ENCODE measurements at regions not wholly inside any gene's neighbourhood (a gene's known extent, or its start where the extent isn't known, plus 50 kb on each side); places are given as distances from the start of the nearest gene placed in this dataset.

GRCh38 chr10:50990568-50991455 is 83.5 kb upstream of the PRKG1 start:
- peak; percentile 32 for DNase-seq (ENCODE audit: low spot score)
- TF ChIP-seq, protein P1, sequence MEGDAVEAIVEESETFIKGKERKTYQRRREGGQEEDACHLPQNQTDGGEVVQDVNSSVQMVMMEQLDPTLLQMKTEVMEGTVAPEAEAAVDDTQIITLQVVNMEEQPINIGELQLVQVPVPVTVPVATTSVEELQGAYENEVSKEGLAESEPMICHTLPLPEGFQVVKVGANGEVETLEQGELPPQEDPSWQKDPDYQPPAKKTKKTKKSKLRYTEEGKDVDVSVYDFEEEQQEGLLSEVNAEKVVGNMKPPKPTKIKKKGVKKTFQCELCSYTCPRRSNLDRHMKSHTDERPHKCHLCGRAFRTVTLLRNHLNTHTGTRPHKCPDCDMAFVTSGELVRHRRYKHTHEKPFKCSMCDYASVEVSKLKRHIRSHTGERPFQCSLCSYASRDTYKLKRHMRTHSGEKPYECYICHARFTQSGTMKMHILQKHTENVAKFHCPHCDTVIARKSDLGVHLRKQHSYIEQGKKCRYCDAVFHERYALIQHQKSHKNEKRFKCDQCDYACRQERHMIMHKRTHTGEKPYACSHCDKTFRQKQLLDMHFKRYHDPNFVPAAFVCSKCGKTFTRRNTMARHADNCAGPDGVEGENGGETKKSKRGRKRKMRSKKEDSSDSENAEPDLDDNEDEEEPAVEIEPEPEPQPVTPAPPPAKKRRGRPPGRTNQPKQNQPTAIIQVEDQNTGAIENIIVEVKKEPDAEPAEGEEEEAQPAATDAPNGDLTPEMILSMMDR (IDR thresholded peaks at IDR 0.05; ENCODE audit: extremely low read depth, missing control alignments) = no peak

DNA sequence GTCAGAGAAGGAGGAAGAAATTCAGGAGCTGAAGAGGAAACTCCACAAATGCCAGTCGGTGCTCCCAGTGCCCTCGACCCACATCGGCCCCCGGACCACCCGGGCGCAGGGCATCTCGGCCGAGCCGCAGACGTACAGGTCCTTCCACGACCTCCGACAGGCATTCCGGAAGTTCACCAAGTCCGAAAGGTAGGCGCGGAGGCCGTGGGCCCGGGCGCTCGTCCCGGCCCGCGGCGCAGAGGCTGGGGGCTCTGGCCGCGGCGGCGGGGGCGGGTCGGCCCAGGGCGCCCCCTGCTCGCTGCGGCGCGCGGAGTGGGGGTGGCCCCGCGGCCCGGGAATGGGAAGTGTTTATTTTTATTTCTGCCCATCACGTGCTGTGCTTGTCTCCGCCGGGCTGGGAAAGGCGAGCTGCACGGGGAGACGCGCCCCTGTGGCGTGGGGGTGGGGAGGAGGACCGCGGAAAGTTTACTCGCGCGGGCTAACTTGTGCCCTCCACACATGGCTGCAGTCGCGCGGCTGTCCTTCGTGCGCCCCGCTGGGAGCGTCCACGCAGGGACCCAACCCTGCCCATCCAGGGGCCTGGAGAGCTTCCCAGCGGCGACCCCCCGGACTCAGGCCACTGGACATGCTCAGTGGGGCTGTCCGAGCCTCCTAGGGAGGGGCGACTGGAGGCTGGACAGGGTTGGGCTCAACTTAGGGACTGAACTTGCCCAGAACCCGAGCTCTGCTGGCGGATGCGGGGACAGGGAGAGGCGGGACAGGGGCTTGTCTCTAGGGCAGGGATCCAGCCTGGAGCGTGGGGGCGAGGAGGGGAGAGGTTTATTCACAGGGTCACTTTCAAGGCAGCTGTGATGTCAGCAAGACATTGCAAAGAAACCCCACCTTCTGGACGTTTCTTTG is 82.6 kb upstream of the PRKG1 start:
- peak; percentile 39 for DNase-seq (ENCODE audit: low spot score)
- TF ChIP-seq, protein P1 (IDR thresholded peaks at IDR 0.05; ENCODE audit: extremely low read depth, missing control alignments) = no peak

GRCh38 chr10:50992356-50992901 is 81.9 kb upstream of the PRKG1 start:
- DNase-seq (ENCODE audit: low spot score) = no peak
- TF ChIP-seq, protein P1 (IDR thresholded peaks at IDR 0.05; ENCODE audit: extremely low read depth, missing control alignments) = no peak

DNA sequence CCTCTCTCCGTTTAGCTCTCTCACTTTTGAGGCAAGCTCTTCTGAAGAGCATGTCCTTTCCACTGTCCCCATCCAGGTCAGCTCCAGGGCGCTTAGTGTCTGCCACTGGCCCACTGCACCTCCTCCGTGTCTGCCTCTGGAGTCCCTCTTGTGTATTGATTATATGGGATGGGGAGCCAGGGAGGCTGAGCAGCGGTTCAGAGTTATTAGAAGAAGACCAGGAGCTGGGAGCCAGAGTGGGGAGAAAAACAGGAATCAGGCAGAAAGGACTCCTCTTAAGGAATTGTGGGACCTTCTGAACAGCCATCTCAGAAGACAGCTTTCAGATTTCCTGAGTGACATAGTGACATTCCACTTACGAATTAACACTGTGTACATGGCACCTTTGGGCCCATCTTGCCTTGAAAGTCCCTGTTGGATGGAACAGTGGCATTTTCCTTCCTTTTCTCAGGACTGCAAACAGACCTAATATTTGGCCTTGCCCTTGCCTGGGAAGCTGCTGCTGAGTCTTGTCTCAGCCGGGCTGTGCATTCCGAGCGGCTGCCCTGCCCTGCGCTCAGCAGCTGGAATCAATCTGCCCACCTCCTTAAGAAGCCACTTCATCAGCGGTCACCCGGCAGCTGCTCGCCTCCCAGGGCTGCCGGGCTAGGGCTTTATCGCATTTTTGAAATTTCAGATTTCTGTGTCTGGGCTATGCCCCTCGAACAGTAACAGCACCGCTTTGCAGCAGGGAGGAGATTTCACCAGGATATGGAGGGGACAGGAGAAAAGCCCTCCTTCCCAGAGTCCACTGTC is 81.1 kb upstream of the PRKG1 start:
- no peak for DNase-seq (ENCODE audit: low spot score)
- TF ChIP-seq, protein P1 (IDR thresholded peaks at IDR 0.05; ENCODE audit: extremely low read depth, missing control alignments) = no peak

- TF ChIP-seq, protein P1 (IDR thresholded peaks at IDR 0.05; ENCODE audit: extremely low read depth, missing control alignments) = no peak
- DNase-seq (ENCODE audit: low spot score) = no peak
Observed at GRCh38 chr10:50993771-50994251, 80.5 kb upstream of the PRKG1 start.

- TF ChIP-seq, protein P1 (IDR thresholded peaks at IDR 0.05; ENCODE audit: extremely low read depth, missing control alignments) = no peak
- DNase-seq (ENCODE audit: low spot score) = no peak
Observed at GRCh38 chr10:50997461-50997860, 76.8 kb upstream of the PRKG1 start.

Measured in GM20000 (cell line).